Esophagus muscularis mucosa (tissue), 4 donors: ENCODE measurements at regions not wholly inside any gene's neighbourhood (a gene's known extent, or its start where the extent isn't known, plus 50 kb on each side); places are given as distances from the start of the nearest gene placed in this dataset.

ENCODE experiments used
- DNase-seq: peaks from one replicate; pipeline ENCODE4 v3.0.0-alpha.2; 2017; ENCODE audit errors: extremely low spot score
- H3K27ac ChIP-seq, 4 donors: fragments of 200-600 bp; sonication (generic); replicated peaks in 1 of 4; 1 replicate in 3 of 4; 2 replicates in 1 of 4; pipeline ENCODE4 v1.5.1; 2016 to 2019; ENCODE audit warnings: mild to moderate bottlenecking in 1 of 4
- H3K27me3 ChIP-seq, 4 donors: fragments of 200-600 bp; sonication (generic); one replicate each; pipeline versions ENCODE4 v1.5.1 to v1.6.0; 2016 to 2019
- H3K36me3 ChIP-seq, 4 donors: fragments of 200-600 bp; sonication (generic); one replicate each; pipeline ENCODE4 v1.5.1; 2016 to 2019
- H3K4me1 ChIP-seq, 4 donors: fragments of 200-600 bp; sonication (generic); one replicate each; pipeline ENCODE4 v1.5.1; 2016 to 2019
- H3K4me3 ChIP-seq, 4 donors: fragments of 200-600 bp; sonication (generic); 1 replicate in 2 of 4; 2 replicates in 2 of 4; pipeline ENCODE4 v1.5.1; 2016 to 2019; ENCODE audit warnings: mild to moderate bottlenecking in 4 of 4, moderate library complexity in 1 of 4
- H3K9me3 ChIP-seq, 4 donors: fragments of 200-600 bp; sonication (generic); 1 replicate in 3 of 4; 2 replicates in 1 of 4; pipeline ENCODE4 v1.5.1; 2016 to 2019
- EP300 ChIP-seq: sonication (generic); formaldehyde crosslinking; IDR thresholded peaks from one replicate; pipeline ENCODE4 v1.6.1; 2017; ENCODE audit warnings: antibody characterized with exemption
- POLR2A ChIP-seq: fragments of 450-650 bp; IDR thresholded peaks from one replicate; pipeline ENCODE4 v1.6.1; 2017; ENCODE audit warnings: antibody characterized with exemption, moderate library complexity, mild to moderate bottlenecking, low read depth
- POLR2AphosphoS5 ChIP-seq, 2 donors: sonication (generic); formaldehyde crosslinking; IDR thresholded peaks; one replicate each; pipeline ENCODE4 v1.6.1; 2017; ENCODE audit warnings: antibody characterized with exemption in 2 of 2
- WGBS: methylation state at CpG from one replicate; pipeline ENCODE4 v1.1.5; 2018; 5-methylcytosine and 5-hydroxymethylcytosine counted together
- intact Hi-C: fragments of 100-400 bp; cut with DNase I; formaldehyde crosslinking; loops from one replicate; pipeline ENCODE4 v1.15.1; 2023
- TF ChIP-seq, protein P1 (sequence below), 3 experiments: fragments of 200-600 bp in 2 of 3; fragments of 450-650 bp in 1 of 3; sonication (generic) in 2 of 3; IDR thresholded peaks; one replicate each; pipeline ENCODE4 v1.5.1; 2017 to 2019; ENCODE audit warnings: antibody characterized with exemption in 3 of 3, mild to moderate bottlenecking in 2 of 3, moderate library complexity in 1 of 3

DNA sequence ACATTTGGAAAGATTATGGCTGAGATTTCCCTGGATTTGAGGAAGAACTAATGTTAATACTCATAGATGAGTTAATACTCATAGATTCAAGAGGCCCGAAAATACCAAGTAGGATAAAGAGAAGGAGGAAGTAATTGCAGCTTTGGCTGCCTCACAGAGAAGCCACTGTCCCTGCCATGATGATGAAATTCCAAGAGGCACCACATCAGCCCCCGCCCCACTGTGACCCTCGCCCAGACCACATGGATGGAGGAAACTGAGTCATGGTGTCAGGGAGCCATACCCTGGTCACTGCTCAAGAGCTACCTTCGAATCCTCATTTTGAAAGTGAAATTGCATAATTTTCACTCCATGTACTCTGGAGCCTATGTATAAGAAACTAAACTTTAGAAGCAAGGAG, 57.6 kb upstream of the SLC22A11 start:
- peaks cover 0 to 53% (median 0%) of the 10 kb centered on the region in 4 donors for H3K27me3 ChIP-seq
- WGBS, result 78% methylated on average over 4 of the region's 4 CpGs
- TF ChIP-seq, protein P1, sequence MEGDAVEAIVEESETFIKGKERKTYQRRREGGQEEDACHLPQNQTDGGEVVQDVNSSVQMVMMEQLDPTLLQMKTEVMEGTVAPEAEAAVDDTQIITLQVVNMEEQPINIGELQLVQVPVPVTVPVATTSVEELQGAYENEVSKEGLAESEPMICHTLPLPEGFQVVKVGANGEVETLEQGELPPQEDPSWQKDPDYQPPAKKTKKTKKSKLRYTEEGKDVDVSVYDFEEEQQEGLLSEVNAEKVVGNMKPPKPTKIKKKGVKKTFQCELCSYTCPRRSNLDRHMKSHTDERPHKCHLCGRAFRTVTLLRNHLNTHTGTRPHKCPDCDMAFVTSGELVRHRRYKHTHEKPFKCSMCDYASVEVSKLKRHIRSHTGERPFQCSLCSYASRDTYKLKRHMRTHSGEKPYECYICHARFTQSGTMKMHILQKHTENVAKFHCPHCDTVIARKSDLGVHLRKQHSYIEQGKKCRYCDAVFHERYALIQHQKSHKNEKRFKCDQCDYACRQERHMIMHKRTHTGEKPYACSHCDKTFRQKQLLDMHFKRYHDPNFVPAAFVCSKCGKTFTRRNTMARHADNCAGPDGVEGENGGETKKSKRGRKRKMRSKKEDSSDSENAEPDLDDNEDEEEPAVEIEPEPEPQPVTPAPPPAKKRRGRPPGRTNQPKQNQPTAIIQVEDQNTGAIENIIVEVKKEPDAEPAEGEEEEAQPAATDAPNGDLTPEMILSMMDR (IDR thresholded peaks at IDR 0.05), result no peak
- TF ChIP-seq POLR2AphosphoS5 (IDR thresholded peaks at IDR 0.05) (no peak), POLR2A (no peak), EP300 (no peak)
- intact Hi-C loops, result no loop called here
- H3K27ac ChIP-seq, result no peak overlapping the region
- no peak for DNase-seq
- no peaks in the 10 kb centered on the region for H3K4me1 ChIP-seq
- no peak overlapping the region for H3K4me3 ChIP-seq
- no peaks in the 10 kb centered on the region for H3K9me3 ChIP-seq
- H3K36me3 ChIP-seq, result no peaks in the 10 kb centered on the region

DNA sequence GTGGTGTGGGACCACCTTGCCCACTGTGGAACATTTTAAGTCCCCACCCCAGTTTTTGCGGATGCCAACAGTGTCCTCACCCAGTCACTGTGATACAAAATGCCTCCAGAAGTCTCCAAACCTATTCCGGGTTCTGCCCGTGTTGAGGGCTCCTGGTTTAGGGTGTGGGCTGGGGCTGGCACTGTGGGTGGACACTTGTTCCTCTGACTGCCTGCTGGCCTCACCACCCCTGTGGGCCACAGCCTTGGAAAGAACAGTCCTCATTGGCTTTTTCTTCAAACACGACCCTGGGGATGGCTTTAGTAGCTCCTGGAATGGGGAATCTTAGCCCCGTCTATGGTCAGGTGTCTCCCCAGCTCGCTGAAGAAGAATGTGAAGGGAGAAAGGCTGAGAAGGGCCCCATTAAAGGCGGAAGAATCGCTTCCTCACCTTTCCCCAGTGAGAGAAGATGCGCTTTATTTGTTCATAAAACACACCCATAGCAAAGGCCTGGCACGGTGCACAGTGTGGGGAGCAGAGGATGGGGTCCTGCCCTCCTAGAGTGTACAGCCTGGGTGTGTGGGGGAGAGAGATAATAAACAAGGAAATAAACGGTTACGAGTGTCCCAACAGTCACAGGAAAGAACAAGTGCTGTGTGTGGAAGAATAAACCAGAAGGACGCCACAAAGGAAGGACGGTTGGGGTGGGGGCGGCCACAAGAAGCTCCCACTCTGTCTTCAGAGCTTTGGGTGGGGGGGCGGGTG, 56.3 kb upstream of the SLC22A11 start:
- Histone ChIP-seq H3K27ac (no peak overlapping the region), H3K9me3 (peaks cover 0 to 3% (median under 1%) of the 10 kb centered on the region in 4 donors), H3K4me1 (no peaks in the 10 kb centered on the region), H3K27me3 (peaks cover 0 to 65% (median 0%) of the 10 kb centered on the region in 4 donors), H3K4me3 (no peak overlapping the region), H3K36me3 (no peaks in the 10 kb centered on the region)
- DNase-seq, result no peak
- 68% methylated on average over 16 of the region's 16 CpGs for WGBS
- intact Hi-C loops, result no loop called here
- no peak for TF ChIP-seq POLR2A

DNA sequence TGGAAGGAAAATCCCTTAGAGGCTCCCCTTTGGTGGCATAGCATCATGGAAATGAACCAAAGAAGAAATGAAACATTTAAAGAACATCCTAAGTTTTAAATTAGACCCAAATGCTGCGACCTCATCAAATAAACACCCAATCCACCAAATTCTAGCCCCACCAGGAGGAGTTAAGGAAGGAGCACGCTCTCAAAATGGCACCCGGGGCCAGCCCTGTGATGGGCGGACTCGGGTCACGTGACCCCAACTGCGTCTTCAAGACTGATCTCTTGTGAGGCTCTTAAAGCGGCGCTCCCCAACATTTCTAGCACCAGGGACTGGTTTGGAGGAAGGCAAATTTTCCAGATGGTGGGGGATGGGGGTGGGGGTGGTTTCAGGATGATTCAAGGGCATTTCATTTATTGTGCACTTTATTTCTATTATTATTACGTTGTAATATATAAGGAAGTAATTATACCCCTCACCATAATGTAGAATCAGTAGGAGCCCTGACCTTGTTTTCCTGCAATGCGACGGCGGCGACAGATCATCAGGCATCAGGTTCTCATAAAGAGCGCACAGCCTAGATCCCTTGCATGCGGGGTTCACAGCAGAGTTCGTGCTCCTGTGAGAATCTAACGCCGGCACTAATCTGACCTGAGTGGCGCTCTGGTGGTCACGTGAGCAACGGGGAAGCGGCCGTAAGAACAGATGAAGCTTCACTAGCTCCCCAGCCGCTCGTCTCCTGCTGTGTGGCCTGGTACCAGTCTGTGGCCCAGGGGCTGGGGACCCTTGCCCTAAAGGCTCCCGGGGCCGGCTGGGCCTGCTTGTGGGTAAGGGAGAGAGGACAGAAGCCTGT, 55.3 kb upstream of the SLC22A11 start:
- no peak for DNase-seq
- H3K4me1 ChIP-seq, result no peaks in the 10 kb centered on the region
- H3K27me3 ChIP-seq, result peaks cover 0 to 71% (median 0%) of the 10 kb centered on the region in 4 donors
- peaks cover 0 to 13% (median 5%) of the 10 kb centered on the region in 4 donors for H3K9me3 ChIP-seq
- TF ChIP-seq EP300 (no peak), POLR2A (no peak), POLR2AphosphoS5 (IDR thresholded peaks at IDR 0.05) (no peak)
- H3K27ac ChIP-seq, result no peak overlapping the region
- 72% methylated on average over 23 of the region's 28 CpGs for WGBS
- no peaks in the 10 kb centered on the region for H3K36me3 ChIP-seq
- H3K4me3 ChIP-seq, result no peak overlapping the region
- intact Hi-C loops, result no loop called here

DNA sequence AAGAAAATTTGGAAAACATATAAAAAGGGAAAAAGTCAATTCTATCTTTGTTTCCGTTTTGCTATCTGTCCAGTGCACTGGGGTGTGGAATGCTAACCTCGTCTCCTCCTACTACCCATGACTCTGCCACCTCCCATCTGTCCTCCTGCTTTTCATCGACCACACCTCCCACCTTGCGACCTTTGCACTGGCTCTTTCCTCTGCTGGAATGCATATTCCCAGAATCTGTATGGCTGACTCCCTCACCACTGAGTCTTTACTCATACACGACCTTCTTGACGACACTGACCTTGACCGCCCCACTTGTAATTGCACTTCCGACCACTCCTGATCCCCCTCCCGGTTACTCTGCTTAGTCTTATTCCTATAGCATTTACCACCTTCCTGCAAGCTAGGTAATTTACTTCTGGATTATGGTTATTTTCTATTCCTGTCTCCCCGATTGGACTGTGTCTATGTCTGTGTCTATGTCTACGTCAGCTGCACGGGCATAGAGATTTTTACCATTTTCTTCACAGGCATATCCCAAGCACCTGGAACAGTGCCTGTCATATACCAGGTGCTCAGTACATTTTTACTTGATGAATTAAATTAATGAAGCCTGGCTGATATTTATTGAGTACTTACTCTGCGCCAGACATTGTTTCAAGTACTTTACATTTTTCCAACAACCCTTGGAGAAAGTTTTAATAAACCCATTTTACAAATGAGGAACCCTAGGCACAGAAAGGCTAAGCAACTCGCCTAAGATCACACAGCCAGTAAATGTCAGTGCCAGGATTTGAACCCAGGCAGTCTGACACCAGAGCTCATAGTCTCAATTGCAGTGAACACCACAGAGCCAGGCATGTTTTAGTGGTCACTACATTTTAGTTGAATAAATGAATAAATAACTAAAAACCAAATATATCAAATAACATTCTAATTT, 54.0 kb upstream of the SLC22A11 start:
- Histone ChIP-seq H3K4me3 (no peak overlapping the region), H3K27ac (no peak overlapping the region), H3K36me3 (no peaks in the 10 kb centered on the region), H3K27me3 (peaks cover 0 to 73% (median 0%) of the 10 kb centered on the region in 4 donors), H3K9me3 (peaks cover 0 to 15% (median 8%) of the 10 kb centered on the region in 4 donors), H3K4me1 (no peaks in the 10 kb centered on the region)
- DNase-seq, result no peak
- TF ChIP-seq, protein P1 (IDR thresholded peaks at IDR 0.05), result no peak
- TF ChIP-seq POLR2AphosphoS5 (IDR thresholded peaks at IDR 0.05), result no peak
- TF ChIP-seq EP300, result no peak
- TF ChIP-seq POLR2A, result no peak
- intact Hi-C loops, result no loop called here
- 67% methylated on average over 14 of the region's 14 CpGs for WGBS

DNA sequence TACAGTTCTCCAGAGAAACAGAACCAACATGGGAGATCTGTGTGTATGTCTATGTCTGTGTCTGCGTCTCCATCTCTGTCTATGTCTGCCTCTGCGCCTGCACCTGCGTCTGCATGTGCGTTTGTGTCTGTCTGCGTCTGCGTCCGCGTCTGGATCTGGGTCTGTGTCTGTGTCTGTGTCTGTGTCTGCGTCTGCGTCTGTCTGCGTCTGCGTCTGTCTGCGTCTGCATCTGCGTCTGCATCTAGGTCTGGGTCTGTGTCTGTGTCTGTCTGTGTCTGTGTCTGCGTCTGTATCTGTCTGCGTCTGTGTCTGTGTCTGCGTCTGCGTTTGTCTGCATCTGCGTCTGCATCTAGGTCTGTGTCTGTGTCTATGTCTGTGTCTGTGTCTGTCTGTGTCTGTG, 53.1 kb upstream of the SLC22A11 start:
- Histone ChIP-seq H3K9me3 (peaks cover 0 to 15% (median 8%) of the 10 kb centered on the region in 4 donors), H3K4me1 (no peaks in the 10 kb centered on the region), H3K27me3 (peaks cover 0 to 73% (median 0%) of the 10 kb centered on the region in 4 donors), H3K36me3 (no peaks in the 10 kb centered on the region), H3K27ac (no peak overlapping the region), H3K4me3 (no peak overlapping the region)
- no peak for DNase-seq
- 88% methylated on average over 19 of the region's 19 CpGs for WGBS
- TF ChIP-seq, protein P1 (IDR thresholded peaks at IDR 0.05), result no peak
- TF ChIP-seq POLR2AphosphoS5 (IDR thresholded peaks at IDR 0.05) (no peak), EP300 (no peak), POLR2A (no peak)
- intact Hi-C loops, result no loop called here
